SK-N-SH (cell line): ENCODE measurements at regions not wholly inside any gene's neighbourhood (a gene's known extent, or its start where the extent isn't known, plus 50 kb on each side); places are given as distances from the start of the nearest gene placed in this dataset.

Source experiments
- CTCF ChIA-PET: fragments of 300-600, 350-600 bp; formaldehyde crosslinking; extraction: SDS; loops from one replicate; lab custom pipeline; 2021; lab: Yijun Ruan, JAX
- POLR2A ChIA-PET: fragments of 350-600 bp; sonication (Branson Sonifier 250); formaldehyde crosslinking; extraction: SDS; loops from one replicate; lab custom pipeline; 2020; ENCODE audit warnings: antibody characterized with exemption, inconsistent platforms; lab: Yijun Ruan, JAX
- DNase-seq: peaks from one replicate; pipeline ENCODE4 v3.0.0; 2012
- H2AFZ ChIP-seq: fragments of 200-600 bp; sonication (generic); 2 replicates; pipeline ENCODE4 v1.8.1; 2016; ENCODE audit warnings: antibody characterized with exemption, mild to moderate bottlenecking, low read depth
- H3F3A ChIP-seq: fragments of 200-600 bp; sonication (generic); replicated peaks from 2 replicates; pipeline ENCODE3; 2016; ENCODE audit warnings: antibody characterized with exemption, mild to moderate bottlenecking; ENCODE audit not compliant: insufficient read depth
- H3K27ac ChIP-seq, 2 experiments: fragments of 200-500 bp in 1 of 2; fragments of 200-600 bp in 1 of 2; sonication (Bioruptor generic) in 1 of 2; sonication (generic), shearing (Covaris generic) in 1 of 2; 2 replicates each; pipeline versions ENCODE4 v1.5.1 to v1.6.1; 2014 to 2016; ENCODE audit warnings: low read depth in 2 of 2, inconsistent platforms in 1 of 2, low read length in 1 of 2, mild to moderate bottlenecking in 1 of 2, mixed read lengths in 1 of 2
- H3K27me3 ChIP-seq: fragments of 200-600 bp; sonication (generic), shearing (Covaris generic); 2 replicates; pipeline ENCODE4 v1.6.1; 2016; ENCODE audit warnings: mixed run types; ENCODE audit not compliant: insufficient read depth
- H3K36me3 ChIP-seq, 2 experiments: fragments of 200-500 bp in 1 of 2; fragments of 200-600 bp in 1 of 2; sonication (Bioruptor generic) in 1 of 2; sonication (generic) in 1 of 2; replicated peaks in 1 of 2; 2 replicates each; pipeline versions ENCODE3 to v1.5.1; 2014 to 2016; ENCODE audit warnings: low read length in 1 of 2, mild to moderate bottlenecking in 1 of 2; ENCODE audit not compliant: insufficient read depth in 2 of 2, control insufficient read depth in 1 of 2
- H3K4me1 ChIP-seq, 2 experiments: fragments of 200-500 bp in 1 of 2; fragments of 200-600 bp in 1 of 2; sonication (Bioruptor generic) in 1 of 2; sonication (generic), shearing (Covaris generic) in 1 of 2; 2 replicates each; pipeline versions ENCODE4 v1.5.1 to v1.6.1; 2014 to 2016; ENCODE audit warnings: low read depth in 1 of 2, low read length in 1 of 2, mixed run types in 1 of 2; ENCODE audit not compliant: insufficient read depth in 2 of 2, control insufficient read depth in 1 of 2
- H3K4me2 ChIP-seq: fragments of 200-600 bp; sonication (generic), shearing (Covaris generic); 2 replicates; pipeline ENCODE4 v1.6.1; 2017; ENCODE audit warnings: mixed run types
- H3K4me3 ChIP-seq, 2 experiments: fragments of 200-500 bp in 1 of 2; fragments of 200-600 bp in 1 of 2; sonication (Bioruptor generic) in 1 of 2; sonication (generic), shearing (Covaris generic) in 1 of 2; 2 replicates each; pipeline versions ENCODE4 v1.5.1 to v1.8.1; 2014 to 2016; ENCODE audit warnings: low read depth in 2 of 2, inconsistent platforms in 1 of 2, low read length in 1 of 2, mild to moderate bottlenecking in 1 of 2, mixed read lengths in 1 of 2, moderate library complexity in 1 of 2
- H3K79me2 ChIP-seq: fragments of 200-600 bp; sonication (generic); 2 replicates; pipeline ENCODE4 v1.8.1; 2017; ENCODE audit warnings: mild to moderate bottlenecking; ENCODE audit not compliant: insufficient read depth
- H3K9ac ChIP-seq: fragments of 200-600 bp; sonication (generic); 2 replicates; pipeline ENCODE4 v1.6.1; 2017; ENCODE audit warnings: mixed run types
- H3K9me2 ChIP-seq: fragments of 200-600 bp; sonication (generic); 2 replicates; pipeline ENCODE4 v1.6.1; 2017; ENCODE audit warnings: mixed run types
- H3K9me3 ChIP-seq: fragments of 200-600 bp; sonication (generic); 2 replicates; pipeline ENCODE4 v1.6.1; 2017; ENCODE audit warnings: mixed run types, mild to moderate bottlenecking, moderate library complexity
- H4K20me1 ChIP-seq: fragments of 200-600 bp; sonication (generic); 2 replicates; pipeline ENCODE4 v1.6.1; 2017; ENCODE audit warnings: mild to moderate bottlenecking, mixed run types; ENCODE audit not compliant: insufficient read depth
- ELF1 ChIP-seq: IDR thresholded peaks from 2 replicates; pipeline ENCODE4 v1.4.0; 2012
- EP300 ChIP-seq, 2 experiments: IDR thresholded peaks; 2 replicates each; pipeline versions ENCODE4 v1.4.0 to v1.6.1; 2012; ENCODE audit warnings: borderline replicate concordance in 1 of 2, low read depth in 1 of 2, low read length in 1 of 2
- FOSL2 ChIP-seq: IDR thresholded peaks from 2 replicates; pipeline ENCODE4 v1.4.0; 2012; ENCODE audit warnings: low read depth, mild to moderate bottlenecking, moderate library complexity, borderline replicate concordance
- JUND ChIP-seq: IDR thresholded peaks from 2 replicates; pipeline ENCODE4 v1.4.0; 2012
- POLR2AphosphoS5 ChIP-seq: IDR thresholded peaks from 2 replicates; pipeline ENCODE4 v1.6.1; 2012; ENCODE audit warnings: low read depth, low read length
- RAD21 ChIP-seq: IDR thresholded peaks from 2 replicates; pipeline ENCODE4 v1.6.1; 2012; ENCODE audit warnings: mild to moderate bottlenecking, low read length
- SIN3A ChIP-seq: IDR thresholded peaks from 2 replicates; pipeline ENCODE4 v1.6.1; 2012; ENCODE audit warnings: low read depth, mild to moderate bottlenecking, low read length, moderate library complexity, borderline replicate concordance
- TCF12 ChIP-seq: IDR thresholded peaks from 2 replicates; pipeline ENCODE4 v1.4.0; 2012
- TEAD4 ChIP-seq: IDR thresholded peaks from 2 replicates; pipeline ENCODE4 v1.4.0; 2012; ENCODE audit warnings: mild to moderate bottlenecking, borderline replicate concordance; ENCODE audit not compliant: insufficient read depth
- WGBS: methylation state at CpG from one replicate; pipeline ENCODE4 v1.1.6; 2017; ENCODE audit warnings: low lambda C conversion rate; 5-methylcytosine and 5-hydroxymethylcytosine counted together
- TF ChIP-seq, protein P1 (sequence below): IDR thresholded peaks from 2 replicates; pipeline ENCODE4 v1.4.0; 2012; ENCODE audit warnings: low read depth
- TF ChIP-seq, protein P2 (sequence below): IDR thresholded peaks from 2 replicates; pipeline ENCODE4 v1.6.1; 2012; ENCODE audit warnings: mild to moderate bottlenecking, low read depth, low read length, moderate library complexity
- TF ChIP-seq, protein P3 (sequence below): fragments of 150-350 bp; IDR thresholded peaks from 2 replicates; pipeline ENCODE4 v1.6.1; 2017; ENCODE audit warnings: antibody characterized with exemption, low read length, low read depth, borderline replicate concordance
- TF ChIP-seq, protein P4 (sequence below): fragments of 200-600 bp; sonication (generic); IDR thresholded peaks from 2 replicates; pipeline ENCODE4 v1.6.1; 2017; ENCODE audit warnings: antibody characterized with exemption, mild to moderate bottlenecking, moderate library complexity

DNA sequence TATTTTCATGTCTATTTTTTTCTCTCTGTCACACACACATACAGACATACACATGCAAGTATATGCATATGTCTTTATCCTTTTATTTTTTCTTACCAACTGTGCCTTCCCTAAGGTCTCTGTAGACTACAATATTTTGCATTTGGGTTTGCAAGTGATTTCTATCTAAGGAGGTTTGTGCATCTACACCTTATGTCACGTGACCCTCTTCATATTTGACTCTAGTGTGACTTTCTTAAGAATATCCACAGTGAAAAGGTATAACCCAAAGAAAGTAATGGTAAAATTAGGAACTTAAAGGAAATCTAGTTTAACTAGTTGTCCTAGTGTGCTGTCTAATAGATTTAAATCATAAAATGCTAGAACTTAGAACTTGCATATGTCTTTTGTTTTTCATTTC lies 298.8 kb upstream of the LRIG3 start (continued):
- TF ChIP-seq SIN3A (no peak), TEAD4 (no peak), POLR2AphosphoS5 (no peak), RAD21 (no peak), FOSL2 (no peak), EP300 (IDR thresholded peaks at IDR 0.05; ENCODE audit: borderline replicate concordance in 1 of 2, low read depth in 1 of 2, low read length in 1 of 2) (no peak)
- TF ChIP-seq, protein P1, sequence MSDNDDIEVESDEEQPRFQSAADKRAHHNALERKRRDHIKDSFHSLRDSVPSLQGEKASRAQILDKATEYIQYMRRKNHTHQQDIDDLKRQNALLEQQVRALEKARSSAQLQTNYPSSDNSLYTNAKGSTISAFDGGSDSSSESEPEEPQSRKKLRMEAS = no peak
- TF ChIP-seq, protein P2, sequence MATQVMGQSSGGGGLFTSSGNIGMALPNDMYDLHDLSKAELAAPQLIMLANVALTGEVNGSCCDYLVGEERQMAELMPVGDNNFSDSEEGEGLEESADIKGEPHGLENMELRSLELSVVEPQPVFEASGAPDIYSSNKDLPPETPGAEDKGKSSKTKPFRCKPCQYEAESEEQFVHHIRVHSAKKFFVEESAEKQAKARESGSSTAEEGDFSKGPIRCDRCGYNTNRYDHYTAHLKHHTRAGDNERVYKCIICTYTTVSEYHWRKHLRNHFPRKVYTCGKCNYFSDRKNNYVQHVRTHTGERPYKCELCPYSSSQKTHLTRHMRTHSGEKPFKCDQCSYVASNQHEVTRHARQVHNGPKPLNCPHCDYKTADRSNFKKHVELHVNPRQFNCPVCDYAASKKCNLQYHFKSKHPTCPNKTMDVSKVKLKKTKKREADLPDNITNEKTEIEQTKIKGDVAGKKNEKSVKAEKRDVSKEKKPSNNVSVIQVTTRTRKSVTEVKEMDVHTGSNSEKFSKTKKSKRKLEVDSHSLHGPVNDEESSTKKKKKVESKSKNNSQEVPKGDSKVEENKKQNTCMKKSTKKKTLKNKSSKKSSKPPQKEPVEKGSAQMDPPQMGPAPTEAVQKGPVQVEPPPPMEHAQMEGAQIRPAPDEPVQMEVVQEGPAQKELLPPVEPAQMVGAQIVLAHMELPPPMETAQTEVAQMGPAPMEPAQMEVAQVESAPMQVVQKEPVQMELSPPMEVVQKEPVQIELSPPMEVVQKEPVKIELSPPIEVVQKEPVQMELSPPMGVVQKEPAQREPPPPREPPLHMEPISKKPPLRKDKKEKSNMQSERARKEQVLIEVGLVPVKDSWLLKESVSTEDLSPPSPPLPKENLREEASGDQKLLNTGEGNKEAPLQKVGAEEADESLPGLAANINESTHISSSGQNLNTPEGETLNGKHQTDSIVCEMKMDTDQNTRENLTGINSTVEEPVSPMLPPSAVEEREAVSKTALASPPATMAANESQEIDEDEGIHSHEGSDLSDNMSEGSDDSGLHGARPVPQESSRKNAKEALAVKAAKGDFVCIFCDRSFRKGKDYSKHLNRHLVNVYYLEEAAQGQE = no peak
- TF ChIP-seq, protein P3, sequence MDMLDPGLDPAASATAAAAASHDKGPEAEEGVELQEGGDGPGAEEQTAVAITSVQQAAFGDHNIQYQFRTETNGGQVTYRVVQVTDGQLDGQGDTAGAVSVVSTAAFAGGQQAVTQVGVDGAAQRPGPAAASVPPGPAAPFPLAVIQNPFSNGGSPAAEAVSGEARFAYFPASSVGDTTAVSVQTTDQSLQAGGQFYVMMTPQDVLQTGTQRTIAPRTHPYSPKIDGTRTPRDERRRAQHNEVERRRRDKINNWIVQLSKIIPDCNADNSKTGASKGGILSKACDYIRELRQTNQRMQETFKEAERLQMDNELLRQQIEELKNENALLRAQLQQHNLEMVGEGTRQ = no peak

DNA sequence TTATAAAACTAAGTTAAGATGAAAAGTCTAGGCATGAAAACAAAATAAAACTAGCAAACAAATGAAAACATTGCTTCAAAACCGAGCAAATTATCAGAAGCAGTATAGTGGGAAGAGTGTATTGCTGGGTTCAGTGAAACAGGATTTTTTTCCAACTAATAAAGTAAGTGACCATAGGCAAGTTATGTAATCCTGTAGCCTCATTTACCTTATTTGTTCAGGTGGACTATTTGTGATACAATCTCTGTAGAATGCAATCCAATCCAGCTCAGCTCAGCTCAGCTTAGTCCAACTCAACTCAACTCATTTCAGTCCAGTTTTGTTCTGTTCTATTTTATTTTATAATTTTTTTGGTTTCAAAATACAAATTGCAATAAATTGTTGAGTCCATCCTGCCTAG lies 276.7 kb upstream of the LRIG3 start:
- Histone ChIP-seq H3K79me2 (no peaks in the 10 kb centered on the region), H4K20me1 (no peaks in the 10 kb centered on the region), H3K4me1 (no peaks in the 10 kb centered on the region), H3K9me3 (no peaks in the 10 kb centered on the region), H3K27me3 (peaks cover 5% of the 10 kb centered on the region; the same call in 1 of the 2 replicates), H3K36me3 (no peaks in the 10 kb centered on the region), H3F3A (no peaks in the 10 kb centered on the region), H3K9ac (no peak overlapping the region), H3K9me2 (no peaks in the 10 kb centered on the region), H2AFZ (no peak overlapping the region), H3K4me3 (no peak overlapping the region), H3K27ac (no peak overlapping the region), H3K4me2 (no peak overlapping the region)
- no peak for DNase-seq
- 9% methylated on average over 1 of the region's 1 CpG for WGBS
- CTCF ChIA-PET = no interaction called here
- TF ChIP-seq, protein P1 = no peak
- TF ChIP-seq TCF12 (no peak), JUND (no peak), ELF1 (no peak)
- TF ChIP-seq, protein P2 = no peak
- TF ChIP-seq, protein P4, sequence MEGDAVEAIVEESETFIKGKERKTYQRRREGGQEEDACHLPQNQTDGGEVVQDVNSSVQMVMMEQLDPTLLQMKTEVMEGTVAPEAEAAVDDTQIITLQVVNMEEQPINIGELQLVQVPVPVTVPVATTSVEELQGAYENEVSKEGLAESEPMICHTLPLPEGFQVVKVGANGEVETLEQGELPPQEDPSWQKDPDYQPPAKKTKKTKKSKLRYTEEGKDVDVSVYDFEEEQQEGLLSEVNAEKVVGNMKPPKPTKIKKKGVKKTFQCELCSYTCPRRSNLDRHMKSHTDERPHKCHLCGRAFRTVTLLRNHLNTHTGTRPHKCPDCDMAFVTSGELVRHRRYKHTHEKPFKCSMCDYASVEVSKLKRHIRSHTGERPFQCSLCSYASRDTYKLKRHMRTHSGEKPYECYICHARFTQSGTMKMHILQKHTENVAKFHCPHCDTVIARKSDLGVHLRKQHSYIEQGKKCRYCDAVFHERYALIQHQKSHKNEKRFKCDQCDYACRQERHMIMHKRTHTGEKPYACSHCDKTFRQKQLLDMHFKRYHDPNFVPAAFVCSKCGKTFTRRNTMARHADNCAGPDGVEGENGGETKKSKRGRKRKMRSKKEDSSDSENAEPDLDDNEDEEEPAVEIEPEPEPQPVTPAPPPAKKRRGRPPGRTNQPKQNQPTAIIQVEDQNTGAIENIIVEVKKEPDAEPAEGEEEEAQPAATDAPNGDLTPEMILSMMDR = no peak
- POLR2A ChIA-PET = no interaction called here
